Neural cell (in vitro differentiated cells): ENCODE measurements at regions not wholly inside any gene's neighbourhood (a gene's known extent, or its start where the extent isn't known, plus 50 kb on each side); places are given as distances from the start of the nearest gene placed in this dataset.

Source experiments
- H2AFZ ChIP-seq: fragments of 200-600, 300-800 bp; sonication (generic), shearing (Covaris generic); 2 replicates; pipeline ENCODE4 v1.6.0; 2014; ENCODE audit warnings: low read depth, mild to moderate bottlenecking, antibody characterized with exemption, low read length, moderate library complexity
- H3F3A ChIP-seq: fragments of 200-600 bp; shearing (Covaris generic); 2 replicates; pipeline ENCODE4 v1.6.1; 2016; ENCODE audit warnings: mild to moderate bottlenecking, moderate library complexity, mixed read lengths, antibody characterized with exemption, low read length; ENCODE audit not compliant: insufficient read depth, poor library complexity, severe bottlenecking
- H3K27ac ChIP-seq: fragments of 200-600, 300-800 bp; sonication (generic), shearing (Covaris generic); 2 replicates; pipeline ENCODE4 v1.5.1; 2014; ENCODE audit warnings: mild to moderate bottlenecking, low read length, moderate library complexity
- H3K27me3 ChIP-seq: fragments of 300-800, 200-600 bp; sonication (generic), shearing (Covaris generic); 2 replicates; pipeline ENCODE4 v1.6.0; 2014; ENCODE audit warnings: mild to moderate bottlenecking, low read depth, low read length, moderate library complexity; ENCODE audit not compliant: insufficient read depth
- H3K36me3 ChIP-seq: fragments of 300-800, 200-600 bp; sonication (generic), shearing (Covaris generic); 2 replicates; pipeline ENCODE4 v1.5.1; 2014; ENCODE audit warnings: mild to moderate bottlenecking, antibody characterized with exemption, low read length, moderate library complexity; ENCODE audit not compliant: insufficient read depth
- H3K4me2 ChIP-seq: fragments of 300-800, 200-600 bp; sonication (generic), shearing (Covaris generic); 2 replicates; pipeline ENCODE4 v1.6.0; 2014; ENCODE audit warnings: mild to moderate bottlenecking, low read length
- H3K4me3 ChIP-seq: fragments of 300-800, 200-600 bp; sonication (generic), shearing (Covaris generic); 2 replicates; pipeline ENCODE4 v1.5.1; 2014; ENCODE audit warnings: mild to moderate bottlenecking, low read length, moderate library complexity
- H3K79me2 ChIP-seq: fragments of 200-600 bp; shearing (Covaris generic); replicated peaks from 2 replicates; pipeline ENCODE4 v1.6.0; 2014; ENCODE audit warnings: mild to moderate bottlenecking, low read length, moderate library complexity; ENCODE audit not compliant: insufficient read depth
- H3K9ac ChIP-seq: fragments of 300-800, 200-600 bp; sonication (generic), shearing (Covaris generic); 2 replicates; pipeline ENCODE4 v1.6.1; 2016; ENCODE audit warnings: mild to moderate bottlenecking, low read length, mixed read lengths
- H3K9me2 ChIP-seq: fragments of 200-600 bp; shearing (Covaris generic); 2 replicates; pipeline ENCODE4 v1.6.1; 2016; ENCODE audit warnings: mild to moderate bottlenecking, low read length, mixed read lengths; ENCODE audit not compliant: insufficient read depth
- H3K9me3 ChIP-seq: fragments of 200-600, 300-800 bp; sonication (generic), shearing (Covaris generic); 2 replicates; pipeline ENCODE4 v1.6.1; 2016; ENCODE audit warnings: mild to moderate bottlenecking, mixed run types, low read length, moderate library complexity, mixed read lengths
- H4K20me1 ChIP-seq: fragments of 200-600 bp; shearing (Covaris generic); 2 replicates; pipeline ENCODE4 v1.6.1; 2016; ENCODE audit warnings: mild to moderate bottlenecking, mixed run types; ENCODE audit not compliant: insufficient read depth
- EP300 ChIP-seq: fragments of 450-650 bp; conservative IDR thresholded peaks from 2 replicates; pipeline ENCODE4 v1.6.1; 2014; ENCODE audit warnings: antibody characterized with exemption, mild to moderate bottlenecking, moderate library complexity; ENCODE audit not compliant: poor library complexity, severe bottlenecking
- EZH2 ChIP-seq: fragments of 200-600, 300-800 bp; shearing (Covaris generic), sonication (generic); IDR thresholded peaks from 2 replicates; pipeline ENCODE4 v1.6.1; 2014; ENCODE audit warnings: antibody characterized with exemption, low read length, borderline replicate concordance, mild to moderate bottlenecking; ENCODE audit not compliant: insufficient read depth, poor library complexity, severe bottlenecking
- MXI1 ChIP-seq: fragments of 450-650 bp; conservative IDR thresholded peaks from 2 replicates; pipeline ENCODE4 v1.6.1; 2014; ENCODE audit warnings: antibody characterized with exemption, mild to moderate bottlenecking; ENCODE audit not compliant: poor library complexity, severe bottlenecking
- POLR2AphosphoS5 ChIP-seq: IDR thresholded peaks from 2 replicates; pipeline ENCODE4 v1.6.1; 2012
- RAD21 ChIP-seq: fragments of 450-650 bp; conservative IDR thresholded peaks from 2 replicates; pipeline ENCODE4 v1.6.1; 2014; ENCODE audit warnings: antibody characterized with exemption, mild to moderate bottlenecking, moderate library complexity
- SMC3 ChIP-seq: fragments of 450-650 bp; conservative IDR thresholded peaks from 2 replicates; pipeline ENCODE4 v1.6.1; 2014; ENCODE audit warnings: antibody characterized with exemption, mild to moderate bottlenecking, moderate library complexity; ENCODE audit not compliant: poor library complexity
- TAF1 ChIP-seq: IDR thresholded peaks from 2 replicates; pipeline ENCODE4 v1.6.1; 2012; ENCODE audit warnings: low read depth
- TF ChIP-seq, protein P1 (sequence below): fragments of 450-650 bp; IDR thresholded peaks from 2 replicates; pipeline ENCODE4 v1.5.1; 2014; ENCODE audit warnings: antibody characterized with exemption, mild to moderate bottlenecking, moderate library complexity; ENCODE audit not compliant: poor library complexity, severe bottlenecking
- TF ChIP-seq, protein P2 (sequence below): IDR thresholded peaks from 2 replicates; pipeline ENCODE4 v1.6.1; 2012; ENCODE audit warnings: borderline replicate concordance

DNA sequence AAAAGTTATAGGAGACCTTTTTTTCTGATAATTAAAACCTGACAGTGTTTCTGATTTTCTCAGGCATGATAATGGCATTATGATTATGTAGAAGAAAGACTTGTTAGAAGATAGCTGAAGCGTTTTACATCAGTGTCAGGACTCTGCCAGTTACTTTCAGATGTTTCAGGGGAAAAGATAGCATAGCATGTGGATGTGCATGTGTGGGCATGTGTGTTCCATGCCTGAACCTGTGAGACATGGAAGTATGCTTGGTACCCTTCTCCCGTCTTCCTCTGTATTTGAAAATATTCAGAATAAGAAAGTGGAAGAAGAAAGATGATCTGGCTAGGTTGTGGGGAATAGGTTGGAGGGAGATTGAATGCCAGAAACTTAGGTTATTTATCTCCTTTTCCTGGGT is 113.1 kb upstream of the PCAT7 start:
- H4K20me1 ChIP-seq = no peaks in the 10 kb centered on the region
- H3K27ac ChIP-seq = no peak overlapping the region
- no peaks in the 10 kb centered on the region for H3K9me3 ChIP-seq
- no peak overlapping the region for H3K9ac ChIP-seq
- no peaks in the 10 kb centered on the region for H3K79me2 ChIP-seq
- no peaks in the 10 kb centered on the region for H3F3A ChIP-seq
- H3K27me3 ChIP-seq = no peaks in the 10 kb centered on the region
- H3K4me2 ChIP-seq = no peak overlapping the region
- H2AFZ ChIP-seq = no peak overlapping the region
- H3K36me3 ChIP-seq = peaks cover 6% of the 10 kb centered on the region
- TF ChIP-seq POLR2AphosphoS5 (no peak), SMC3 (no peak), EZH2 (no peak), RAD21 (no peak), MXI1 (no peak), EP300 (no peak), TAF1 (no peak)
- TF ChIP-seq, protein P1, sequence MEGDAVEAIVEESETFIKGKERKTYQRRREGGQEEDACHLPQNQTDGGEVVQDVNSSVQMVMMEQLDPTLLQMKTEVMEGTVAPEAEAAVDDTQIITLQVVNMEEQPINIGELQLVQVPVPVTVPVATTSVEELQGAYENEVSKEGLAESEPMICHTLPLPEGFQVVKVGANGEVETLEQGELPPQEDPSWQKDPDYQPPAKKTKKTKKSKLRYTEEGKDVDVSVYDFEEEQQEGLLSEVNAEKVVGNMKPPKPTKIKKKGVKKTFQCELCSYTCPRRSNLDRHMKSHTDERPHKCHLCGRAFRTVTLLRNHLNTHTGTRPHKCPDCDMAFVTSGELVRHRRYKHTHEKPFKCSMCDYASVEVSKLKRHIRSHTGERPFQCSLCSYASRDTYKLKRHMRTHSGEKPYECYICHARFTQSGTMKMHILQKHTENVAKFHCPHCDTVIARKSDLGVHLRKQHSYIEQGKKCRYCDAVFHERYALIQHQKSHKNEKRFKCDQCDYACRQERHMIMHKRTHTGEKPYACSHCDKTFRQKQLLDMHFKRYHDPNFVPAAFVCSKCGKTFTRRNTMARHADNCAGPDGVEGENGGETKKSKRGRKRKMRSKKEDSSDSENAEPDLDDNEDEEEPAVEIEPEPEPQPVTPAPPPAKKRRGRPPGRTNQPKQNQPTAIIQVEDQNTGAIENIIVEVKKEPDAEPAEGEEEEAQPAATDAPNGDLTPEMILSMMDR = no peak
- TF ChIP-seq, protein P2, sequence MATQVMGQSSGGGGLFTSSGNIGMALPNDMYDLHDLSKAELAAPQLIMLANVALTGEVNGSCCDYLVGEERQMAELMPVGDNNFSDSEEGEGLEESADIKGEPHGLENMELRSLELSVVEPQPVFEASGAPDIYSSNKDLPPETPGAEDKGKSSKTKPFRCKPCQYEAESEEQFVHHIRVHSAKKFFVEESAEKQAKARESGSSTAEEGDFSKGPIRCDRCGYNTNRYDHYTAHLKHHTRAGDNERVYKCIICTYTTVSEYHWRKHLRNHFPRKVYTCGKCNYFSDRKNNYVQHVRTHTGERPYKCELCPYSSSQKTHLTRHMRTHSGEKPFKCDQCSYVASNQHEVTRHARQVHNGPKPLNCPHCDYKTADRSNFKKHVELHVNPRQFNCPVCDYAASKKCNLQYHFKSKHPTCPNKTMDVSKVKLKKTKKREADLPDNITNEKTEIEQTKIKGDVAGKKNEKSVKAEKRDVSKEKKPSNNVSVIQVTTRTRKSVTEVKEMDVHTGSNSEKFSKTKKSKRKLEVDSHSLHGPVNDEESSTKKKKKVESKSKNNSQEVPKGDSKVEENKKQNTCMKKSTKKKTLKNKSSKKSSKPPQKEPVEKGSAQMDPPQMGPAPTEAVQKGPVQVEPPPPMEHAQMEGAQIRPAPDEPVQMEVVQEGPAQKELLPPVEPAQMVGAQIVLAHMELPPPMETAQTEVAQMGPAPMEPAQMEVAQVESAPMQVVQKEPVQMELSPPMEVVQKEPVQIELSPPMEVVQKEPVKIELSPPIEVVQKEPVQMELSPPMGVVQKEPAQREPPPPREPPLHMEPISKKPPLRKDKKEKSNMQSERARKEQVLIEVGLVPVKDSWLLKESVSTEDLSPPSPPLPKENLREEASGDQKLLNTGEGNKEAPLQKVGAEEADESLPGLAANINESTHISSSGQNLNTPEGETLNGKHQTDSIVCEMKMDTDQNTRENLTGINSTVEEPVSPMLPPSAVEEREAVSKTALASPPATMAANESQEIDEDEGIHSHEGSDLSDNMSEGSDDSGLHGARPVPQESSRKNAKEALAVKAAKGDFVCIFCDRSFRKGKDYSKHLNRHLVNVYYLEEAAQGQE = no peak
- no peaks in the 10 kb centered on the region for H3K9me2 ChIP-seq
- H3K4me3 ChIP-seq = no peak overlapping the region

DNA sequence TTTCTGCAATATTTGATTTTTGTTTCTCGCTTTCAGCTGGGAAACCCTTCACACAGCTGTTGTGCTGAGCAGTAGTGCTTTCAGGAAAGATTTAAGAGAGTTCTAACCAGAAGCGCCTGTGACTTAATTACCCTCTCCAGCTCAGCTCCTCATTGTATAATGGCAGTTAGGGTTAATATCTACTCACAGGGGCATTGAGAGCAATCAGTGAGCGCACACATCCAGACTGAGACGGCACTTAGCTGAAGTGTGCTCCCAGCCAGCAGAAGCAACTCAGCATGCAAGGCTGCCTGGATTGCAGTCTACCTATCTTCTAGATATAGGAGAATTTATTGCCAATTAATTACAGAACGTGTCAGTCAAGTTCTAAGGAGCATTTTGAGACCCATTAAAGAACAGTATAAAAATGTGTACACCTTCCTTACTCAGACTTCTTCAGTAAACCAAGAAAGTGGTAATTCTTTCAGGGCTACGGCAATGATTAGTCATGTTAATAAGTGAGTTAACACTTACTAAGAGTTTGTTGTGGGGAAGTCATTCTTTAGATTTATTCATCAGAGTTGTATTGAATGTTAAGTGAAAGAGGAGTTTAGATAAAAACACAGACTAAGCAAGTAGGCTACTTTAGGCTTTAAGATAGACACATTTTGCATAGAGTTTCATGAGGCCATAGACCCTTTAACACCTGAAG is 111.7 kb upstream of the PCAT7 start:
- Histone ChIP-seq H3K4me2 (no peak overlapping the region), H2AFZ (no peak overlapping the region), H3K27ac (no peak overlapping the region), H3F3A (no peaks in the 10 kb centered on the region), H3K9me3 (no peaks in the 10 kb centered on the region), H3K36me3 (peaks cover 6% of the 10 kb centered on the region), H3K9ac (no peak overlapping the region), H3K27me3 (no peaks in the 10 kb centered on the region), H3K4me3 (no peak overlapping the region), H3K79me2 (no peaks in the 10 kb centered on the region), H3K9me2 (no peaks in the 10 kb centered on the region), H4K20me1 (no peaks in the 10 kb centered on the region)
- peak; percentile 80 for TF ChIP-seq POLR2AphosphoS5
- TF ChIP-seq RAD21 = no peak
- TF ChIP-seq, protein P1 = no peak
